NCI-H128 (cell line): ENCODE measurements at regions not wholly inside any gene's neighbourhood (a gene's known extent, or its start where the extent isn't known, plus 50 kb on each side); places are given as distances from the start of the nearest gene placed in this dataset.

Experiments used
- DNase-seq: peaks from one replicate; lab custom pipeline; 2025; ENCODE audit not compliant: unreplicated experiment; lab: John Stamatoyannopoulos, UW

GRCh38 chr10:125514206-125515162, 168.5 kb downstream of the TEX36 start:
- DNase-seq, result no peak

- no peak for DNase-seq
These were observed 169.4 kb downstream of the TEX36 start for GRCh38 chr10:125513429-125514182.

- DNase-seq, result no peak
These were observed 172.0 kb downstream of the TEX36 start for GRCh38 chr10:125510998-125511397.

- no peak for DNase-seq
These were observed 177.3 kb downstream of the TEX36 start for GRCh38 chr10:125505648-125506047.

GRCh38 chr10:125502276-125502675, 180.7 kb downstream of the TEX36 start:
- DNase-seq, result no peak

GRCh38 chr10:125495386-125495785, 187.6 kb downstream of the TEX36 start:
- no peak for DNase-seq

- DNase-seq, result no peak
These were observed 188.2 kb downstream of the TEX36 start for GRCh38 chr10:125494651-125495239.

GRCh38 chr10:125491381-125491780, 191.6 kb downstream of the TEX36 start:
- DNase-seq, result no peak

GRCh38 chr10:125489731-125490130, 193.2 kb downstream of the TEX36 start:
- no peak for DNase-seq

- DNase-seq, result no peak
These were observed 197.3 kb downstream of the TEX36 start for GRCh38 chr10:125485665-125486064.

GRCh38 chr10:125484035-125484732, 198.8 kb downstream of the TEX36 start:
- no peak for DNase-seq

GRCh38 chr10:125482637-125483036, 200.3 kb downstream of the TEX36 start:
- no peak for DNase-seq

- no peak for DNase-seq
These were observed 200.9 kb downstream of the TEX36 start for GRCh38 chr10:125482108-125482507.

GRCh38 chr10:125479059-125479458, 203.9 kb downstream of the TEX36 start:
- no peak for DNase-seq

- DNase-seq, result no peak
These were observed 207.1 kb downstream of the TEX36 start for GRCh38 chr10:125475815-125476214.

- no peak for DNase-seq
These were observed 209.7 kb downstream of the TEX36 start for GRCh38 chr10:125473143-125473793.

- no peak for DNase-seq
These were observed 210.9 kb downstream of the TEX36 start for GRCh38 chr10:125472010-125472607.

- no peak for DNase-seq
These were observed 214.7 kb downstream of the TEX36 start for GRCh38 chr10:125468278-125468677.

GRCh38 chr10:125466685-125467084, 216.3 kb downstream of the TEX36 start:
- no peak for DNase-seq

GRCh38 chr10:125462845-125463244, 220.1 kb downstream of the TEX36 start:
- DNase-seq, result no peak
